GM21360 (cell line): ENCODE measurements at regions not wholly inside any gene's neighbourhood (a gene's known extent, or its start where the extent isn't known, plus 50 kb on each side); places are given as distances from the start of the nearest gene placed in this dataset.

Experiments used
- ATAC-seq: cut with Tn5 transposase; IDR thresholded peaks from one replicate; pipeline ENCODE4 v1.9.1; 2021; ENCODE audit warnings: mild to moderate bottlenecking, moderate library complexity; ENCODE audit not compliant: unreplicated experiment

DNA sequence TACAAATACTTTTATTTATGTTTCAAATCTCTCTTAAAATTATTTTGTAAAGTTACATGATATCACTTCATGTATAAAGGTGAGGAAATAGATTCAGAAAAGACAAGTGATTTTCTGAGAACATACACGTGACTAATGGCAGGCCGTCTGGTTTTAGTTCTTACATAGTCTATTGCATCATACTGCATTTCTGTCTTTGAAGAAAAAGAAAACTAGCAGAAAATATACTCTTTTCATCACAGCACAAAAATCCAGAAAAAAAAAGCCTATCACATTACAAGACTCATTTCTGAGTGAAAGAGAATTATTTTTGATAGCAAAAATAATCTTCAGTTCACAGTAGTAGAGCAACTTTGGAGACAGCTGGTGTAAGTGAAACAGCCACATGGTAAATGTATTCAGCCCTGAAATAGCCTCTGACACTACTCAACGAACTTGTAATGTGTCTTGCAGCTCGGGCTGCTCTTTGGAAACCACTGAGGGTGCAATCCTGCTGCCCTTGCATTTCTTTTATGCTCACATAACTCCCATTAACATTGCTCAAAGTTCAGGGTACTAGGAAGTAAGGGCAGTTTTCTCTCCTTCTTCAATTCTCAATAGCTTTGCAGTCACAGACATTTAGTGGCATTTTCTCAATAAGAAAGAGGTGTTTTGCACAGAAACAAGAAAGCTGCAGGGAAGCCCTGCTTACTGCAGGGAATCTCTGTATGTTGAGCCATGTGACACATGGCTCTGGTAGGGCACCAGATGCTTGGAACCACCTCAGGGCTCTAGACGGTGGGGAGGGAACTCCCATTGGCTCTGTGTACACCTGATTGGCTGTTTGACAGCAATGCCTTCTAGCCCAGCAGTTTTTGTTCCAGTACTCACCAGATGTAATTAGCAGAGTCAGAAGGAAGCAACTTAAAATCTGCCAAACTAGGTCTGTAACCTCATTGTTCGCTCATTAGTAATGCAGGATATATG lies 845.3 kb upstream of the PTPRD start:
- no peak for ATAC-seq

DNA sequence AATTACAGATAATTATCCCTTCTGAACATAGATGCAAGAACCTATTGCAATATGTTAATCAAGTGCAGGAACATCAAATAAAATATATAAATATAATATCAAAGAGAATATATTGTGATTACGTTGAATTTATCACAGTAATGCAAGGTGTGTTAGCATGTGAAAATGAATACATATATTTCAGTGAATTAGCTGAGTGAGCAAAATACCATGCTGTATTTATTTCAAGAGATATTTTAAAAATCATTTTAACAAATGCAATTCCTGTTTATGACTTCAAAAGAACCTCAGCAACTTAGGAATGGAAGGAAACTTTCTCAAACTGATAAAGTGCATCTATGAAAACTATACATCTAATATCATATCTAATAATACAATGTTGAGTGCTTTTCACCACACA lies 856.9 kb upstream of the PTPRD start:
- no peak for ATAC-seq

DNA sequence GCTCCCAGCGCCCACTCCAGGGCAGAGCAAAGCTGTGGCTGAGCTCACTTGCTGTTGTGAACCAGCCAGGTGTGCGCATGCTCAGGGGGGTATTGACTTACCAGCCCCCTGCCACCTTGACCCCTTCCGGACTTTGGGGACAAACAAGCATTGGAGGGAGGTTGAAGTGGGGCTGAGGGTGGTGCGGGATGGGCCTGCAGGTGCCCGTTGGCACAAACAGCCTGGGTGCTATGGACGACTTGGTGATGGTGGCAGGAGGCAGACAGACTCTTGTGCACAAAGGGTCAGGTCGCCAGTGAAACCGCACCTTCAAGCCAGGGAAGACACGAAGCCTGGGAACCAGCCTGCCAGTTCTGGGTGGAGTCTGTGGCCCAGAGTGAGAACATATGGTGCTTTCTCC lies 858.5 kb upstream of the PTPRD start:
- ATAC-seq, result no peak

DNA sequence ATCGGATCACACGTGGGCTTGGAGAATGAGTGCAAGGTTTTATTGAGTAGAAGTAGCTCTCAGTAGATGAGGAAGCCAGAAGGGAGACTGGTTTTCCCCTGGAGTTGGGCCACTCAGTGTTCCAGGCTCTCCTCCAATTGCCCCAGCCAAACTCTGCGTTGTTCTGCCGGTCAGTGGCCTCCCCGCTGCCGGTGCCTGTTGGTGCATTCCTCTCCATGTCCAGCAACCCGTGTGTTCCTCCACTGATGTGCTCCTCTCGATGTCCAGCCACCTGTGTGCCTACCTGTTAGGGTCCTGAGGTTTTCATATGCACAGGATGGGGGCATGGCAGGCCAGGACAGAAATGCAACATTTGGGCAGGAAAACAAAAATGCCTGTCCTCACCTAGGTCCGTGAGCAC lies 888.0 kb upstream of the PTPRD start:
- ATAC-seq, result no peak

DNA sequence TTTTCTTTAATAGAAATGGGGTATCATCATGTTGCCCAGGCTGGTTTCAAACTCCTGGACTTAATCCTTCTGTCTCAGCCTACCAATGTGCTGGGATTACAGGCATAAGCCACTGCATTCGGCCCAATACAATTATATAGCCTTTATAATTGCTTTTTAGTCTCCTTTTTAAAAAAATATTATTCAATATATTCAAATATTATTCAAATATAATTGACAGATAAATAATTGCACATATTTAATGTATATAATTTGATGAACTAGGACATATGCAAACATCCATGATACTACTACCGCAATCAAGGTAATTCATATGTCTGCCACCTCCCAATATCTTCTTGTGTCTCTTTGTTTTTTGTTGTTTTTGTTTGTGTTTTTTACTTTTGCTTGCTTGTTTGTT lies 894.2 kb upstream of the PTPRD start:
- ATAC-seq, result no peak

DNA sequence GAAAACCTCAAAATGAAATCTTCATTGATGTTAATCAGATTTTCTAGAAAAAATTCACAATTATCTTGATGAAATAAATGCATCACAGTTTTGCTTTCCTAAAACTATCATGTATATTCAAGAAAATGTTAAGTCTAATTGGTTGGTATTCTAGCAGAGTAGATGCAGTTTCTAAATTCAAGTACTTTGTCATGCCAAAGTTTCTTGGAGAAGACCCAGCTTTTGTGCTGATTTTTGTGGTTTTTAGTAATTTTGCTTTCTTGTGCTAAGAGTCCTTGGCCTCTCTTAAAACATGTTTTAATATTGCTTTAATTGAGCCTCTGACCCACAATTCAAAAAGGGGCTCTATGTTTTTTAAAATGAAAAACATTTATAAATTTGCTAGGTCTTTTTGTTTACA lies 924.8 kb upstream of the PTPRD start:
- ATAC-seq, result no peak

DNA sequence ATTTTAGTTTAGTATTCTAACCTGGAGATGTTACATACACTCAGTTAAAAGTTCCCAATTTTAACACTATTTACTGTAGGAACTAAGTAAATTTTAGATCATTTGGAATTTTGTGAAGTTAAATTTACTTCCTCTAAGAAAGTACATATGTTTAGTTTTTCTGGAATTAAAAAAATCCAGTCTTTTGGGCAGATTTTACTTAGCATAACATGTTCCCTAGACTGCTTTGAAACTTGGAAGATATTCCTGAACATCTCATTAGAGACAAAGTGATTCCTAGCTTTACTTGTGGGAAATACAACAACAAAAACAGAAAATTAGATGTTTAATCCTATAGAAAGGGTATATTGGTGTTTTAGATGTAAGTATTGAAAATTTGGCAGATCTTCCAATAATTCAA lies 930.0 kb upstream of the PTPRD start:
- no peak for ATAC-seq

DNA sequence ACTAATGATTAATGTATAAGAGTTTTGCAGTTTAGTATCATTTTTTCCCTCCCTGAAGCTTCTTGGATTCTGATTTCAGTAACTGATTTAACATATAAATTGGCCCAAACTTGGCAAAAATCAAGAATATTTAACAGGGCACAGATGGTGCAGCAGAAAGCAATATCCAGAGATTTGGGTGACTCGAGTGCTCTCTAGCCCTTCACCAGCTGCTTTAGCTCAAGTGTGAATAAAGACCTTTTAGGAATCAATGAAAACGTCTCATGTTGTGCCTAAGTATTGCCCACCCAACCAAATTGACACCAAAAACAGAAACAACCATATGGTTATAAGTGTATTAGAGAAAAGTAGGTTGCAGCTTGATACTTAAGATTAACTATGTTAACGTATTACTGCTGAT lies 933.4 kb upstream of the PTPRD start:
- ATAC-seq, result no peak

DNA sequence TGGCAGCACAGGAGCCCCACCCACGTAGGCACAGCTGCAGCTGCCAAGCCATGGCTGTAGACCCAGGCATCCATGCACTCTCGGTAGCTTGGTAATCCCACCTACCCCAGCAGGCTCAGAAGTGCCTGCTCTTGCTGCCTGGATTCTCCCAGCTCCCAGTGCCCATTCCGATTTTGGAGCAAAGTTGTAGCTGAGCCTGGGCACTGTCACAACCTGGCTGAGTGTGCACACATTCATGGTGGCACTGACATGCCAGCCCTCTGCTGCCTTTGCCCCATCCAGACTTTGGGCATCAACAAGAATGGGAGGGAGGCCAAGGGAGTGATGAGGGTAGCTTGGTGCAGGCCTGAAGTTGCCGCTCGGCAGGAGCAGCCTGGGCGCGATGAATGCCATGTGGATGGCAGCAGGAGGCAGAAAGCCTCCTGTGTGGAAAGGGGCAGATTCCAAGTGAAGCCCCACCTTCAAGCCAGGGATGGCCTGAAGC lies 936.6 kb upstream of the PTPRD start:
- ATAC-seq, result no peak

DNA sequence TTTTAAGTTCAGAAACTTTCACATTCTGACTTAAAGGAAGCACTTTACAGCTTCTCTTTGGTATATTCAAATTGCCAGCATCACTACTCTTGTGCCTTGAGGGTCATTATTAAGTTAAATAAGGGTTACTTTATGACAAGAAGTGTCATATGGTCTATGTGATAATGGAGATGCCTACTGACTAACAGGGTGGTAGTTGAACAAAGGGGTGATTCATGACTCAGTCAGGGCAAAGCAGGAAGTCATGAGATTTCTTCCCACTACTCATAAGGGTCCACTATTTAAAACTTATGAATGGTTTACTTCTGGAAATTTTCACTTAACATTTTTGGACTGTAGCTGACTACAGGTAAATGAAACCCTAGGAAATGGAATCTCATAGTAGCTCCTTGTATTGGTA lies 938.3 kb upstream of the PTPRD start:
- ATAC-seq, result no peak

DNA sequence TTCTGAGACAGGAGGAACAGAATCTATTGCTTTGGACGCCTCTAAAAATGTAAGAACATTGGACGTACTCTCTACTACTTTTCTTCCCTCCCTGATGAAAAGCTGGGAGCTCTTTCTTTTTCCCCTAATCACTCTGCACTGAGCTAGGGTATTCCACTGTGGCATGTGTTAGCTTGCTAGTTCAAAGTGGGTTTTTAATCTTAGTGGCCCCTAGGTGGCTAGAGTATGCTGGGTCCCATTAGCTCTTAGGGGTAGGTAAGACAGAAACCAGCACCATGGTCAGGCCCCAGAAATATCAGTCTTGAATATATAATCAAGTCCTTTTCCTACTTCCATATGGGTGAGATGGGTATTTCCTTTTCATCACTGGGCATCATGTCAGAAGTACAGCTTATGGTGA lies 945.2 kb upstream of the PTPRD start:
- ATAC-seq, result no peak

DNA sequence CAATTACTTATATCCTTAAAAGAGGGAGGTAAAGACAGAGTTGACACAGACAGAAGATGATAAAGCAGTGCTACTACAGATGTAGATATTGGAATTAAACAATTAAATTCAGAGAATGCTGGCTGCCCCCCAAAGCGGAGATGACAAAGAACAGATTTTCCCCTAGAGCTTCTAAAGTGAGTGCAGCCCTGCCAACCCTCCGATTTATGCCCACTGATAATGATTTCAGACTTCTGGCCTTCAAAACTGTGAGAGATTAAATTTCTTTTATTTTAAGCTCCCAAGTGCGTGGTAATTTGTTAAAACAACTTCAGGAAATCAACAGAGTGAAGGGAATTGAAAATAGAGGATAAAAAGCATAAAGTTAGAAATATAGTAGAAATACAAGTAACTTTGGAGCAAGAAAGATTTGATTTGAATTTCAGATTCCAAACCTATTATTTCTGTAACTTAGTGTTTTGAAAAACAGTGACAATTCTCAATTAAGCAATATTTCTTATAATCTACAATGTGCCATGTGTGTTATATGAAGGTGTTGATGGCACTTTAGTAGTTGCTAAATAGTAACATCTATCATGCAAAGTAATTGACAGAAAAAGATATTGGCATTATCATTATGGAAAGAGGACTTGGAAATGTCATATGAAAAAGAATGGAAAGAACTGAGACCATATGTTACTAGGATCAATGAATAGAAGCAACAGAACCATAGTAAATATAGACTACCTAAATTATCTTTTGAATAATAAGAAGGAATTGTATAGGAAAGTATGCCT lies 946.4 kb upstream of the PTPRD start:
- ATAC-seq, result no peak

DNA sequence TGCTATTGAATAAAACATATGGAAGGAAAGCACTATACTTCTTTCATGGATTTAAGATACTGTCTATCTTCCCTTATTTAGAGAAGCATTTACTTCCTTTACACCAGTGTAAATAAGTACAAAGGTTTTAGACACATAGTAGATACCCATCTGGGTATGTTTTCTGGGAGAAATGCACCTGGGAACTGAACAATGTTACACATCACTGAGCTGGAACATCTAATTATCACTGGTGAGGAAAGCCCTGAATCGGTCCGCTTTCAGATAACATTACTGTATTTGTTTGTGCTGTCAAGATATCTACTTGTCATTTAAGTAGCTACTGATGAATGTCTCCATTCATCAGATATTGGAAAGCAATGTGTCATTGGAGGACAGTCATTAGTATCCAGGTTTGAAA lies 964.7 kb upstream of the PTPRD start:
- no peak for ATAC-seq

DNA sequence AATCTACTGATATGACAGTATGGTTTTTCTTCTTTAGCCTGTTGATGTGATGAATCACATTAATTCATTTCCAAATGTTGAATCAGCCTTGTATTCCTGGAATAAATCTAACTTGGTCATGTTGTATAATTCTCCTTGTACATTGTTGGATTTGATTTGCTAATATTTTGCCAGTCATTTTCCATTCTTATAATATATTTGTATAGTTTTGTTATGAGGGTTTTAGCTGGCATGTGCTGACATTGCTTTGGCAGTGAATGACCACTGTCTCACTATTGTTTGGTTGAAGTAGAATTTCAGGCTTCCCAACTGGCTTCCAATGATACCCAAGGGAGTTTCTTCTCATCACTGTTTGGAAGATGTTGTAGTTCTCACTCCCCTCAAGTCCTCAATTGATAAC lies 983.0 kb upstream of the PTPRD start:
- no peak for ATAC-seq

DNA sequence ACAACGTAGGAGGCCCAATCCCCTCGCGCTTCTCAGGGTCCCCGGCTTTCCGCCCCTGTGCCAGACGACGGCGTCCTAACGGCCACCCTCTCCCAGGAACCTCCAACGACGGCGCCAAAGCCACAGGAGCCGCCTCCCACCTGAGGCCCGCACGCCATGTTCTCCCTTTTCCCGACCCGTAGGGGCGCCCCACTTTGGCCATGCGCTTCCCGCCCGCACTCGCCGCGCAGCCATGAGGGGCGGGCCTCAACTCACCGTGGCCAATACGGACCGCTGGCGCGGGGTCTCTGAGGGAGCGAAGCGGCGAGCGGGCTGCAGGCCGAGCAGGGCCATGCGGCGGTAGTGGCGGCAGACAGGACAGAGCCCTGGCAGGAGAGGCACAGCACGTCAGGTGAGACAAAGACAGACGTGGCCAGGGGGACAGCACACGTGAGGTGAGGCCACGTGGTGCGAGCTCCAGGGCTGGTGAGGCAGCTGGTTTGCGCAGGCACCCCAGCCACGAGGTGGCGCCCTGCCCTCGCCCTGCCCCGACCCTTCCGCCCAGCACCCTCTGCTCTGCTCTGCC lies 1005.5 kb upstream of the PTPRD start:
- no peak for ATAC-seq

DNA sequence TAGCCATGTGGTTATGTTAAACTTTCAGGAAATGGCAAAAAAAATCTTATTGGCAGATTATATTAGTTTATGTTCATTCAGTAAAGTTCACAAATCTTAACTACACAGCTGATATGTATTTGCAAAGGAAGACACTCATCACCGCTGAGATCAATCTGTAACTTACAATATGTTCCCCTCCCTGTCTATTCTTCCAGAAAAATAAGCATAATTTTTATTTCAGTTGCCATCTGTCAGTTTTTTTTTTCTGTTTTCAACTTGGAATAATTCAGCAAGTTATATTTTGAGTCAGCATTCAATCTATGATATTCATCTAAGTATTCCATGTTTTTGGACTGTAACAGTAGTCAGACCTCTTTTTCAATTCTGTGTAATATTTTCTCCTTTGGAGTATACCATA lies 1019.9 kb upstream of the PTPRD start:
- no peak for ATAC-seq

DNA sequence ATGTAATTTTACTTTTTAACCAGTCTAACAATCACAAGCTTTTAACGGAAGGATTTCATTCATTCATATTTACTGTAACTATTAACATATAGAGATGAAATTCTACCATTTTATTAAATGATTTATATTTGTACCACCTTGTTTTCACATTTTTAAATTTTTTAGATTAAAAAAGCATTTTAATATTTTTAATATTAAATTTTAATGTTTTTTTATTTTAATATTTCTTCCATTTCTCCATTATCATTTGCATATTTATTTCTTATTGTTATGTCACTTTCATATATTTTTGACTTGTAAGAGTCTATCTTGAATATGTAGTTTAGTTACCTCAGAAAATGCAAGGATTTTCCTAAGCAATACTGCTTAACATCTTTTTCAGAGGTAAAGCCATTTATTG lies 1034.0 kb upstream of the PTPRD start:
- ATAC-seq, result no peak

DNA sequence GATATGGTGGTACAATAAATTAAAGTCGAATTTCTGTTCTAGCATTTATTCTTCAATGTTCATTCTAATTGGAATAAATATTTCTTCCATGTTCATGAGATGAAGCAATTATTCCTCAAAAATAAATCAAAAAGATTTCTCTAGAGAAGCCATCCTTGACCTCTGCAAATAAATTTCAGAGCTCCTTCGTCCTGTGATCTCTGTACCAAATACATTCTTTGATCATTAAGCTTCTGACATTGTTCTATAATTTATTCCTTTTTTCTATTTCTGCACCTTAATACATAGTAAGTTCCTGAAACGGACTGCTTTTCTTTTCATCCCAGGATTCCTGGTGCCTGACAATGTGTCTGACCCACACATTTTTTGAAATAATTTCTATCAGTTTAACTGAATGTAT lies 1039.3 kb upstream of the TYRP1 start:
- no peak for ATAC-seq

DNA sequence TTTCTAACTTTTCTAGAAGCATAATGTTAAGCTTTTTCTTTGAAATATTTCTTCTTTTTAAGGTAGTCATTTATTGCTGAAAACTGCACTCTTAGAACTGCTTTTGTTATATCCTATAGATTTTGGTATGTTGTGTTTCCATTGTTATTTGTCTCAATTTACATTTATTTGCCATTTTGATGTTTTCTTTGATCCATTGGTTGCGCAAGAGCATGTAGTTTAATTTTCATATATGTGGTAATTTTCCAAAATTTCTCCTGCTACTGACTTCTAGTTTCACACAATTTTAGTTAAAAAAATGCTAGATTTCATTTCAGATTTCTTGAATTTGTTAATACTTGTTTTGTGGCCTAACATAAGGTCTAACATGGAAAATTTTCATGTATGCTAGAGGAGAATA lies 1029.3 kb upstream of the TYRP1 start:
- ATAC-seq, result no peak

DNA sequence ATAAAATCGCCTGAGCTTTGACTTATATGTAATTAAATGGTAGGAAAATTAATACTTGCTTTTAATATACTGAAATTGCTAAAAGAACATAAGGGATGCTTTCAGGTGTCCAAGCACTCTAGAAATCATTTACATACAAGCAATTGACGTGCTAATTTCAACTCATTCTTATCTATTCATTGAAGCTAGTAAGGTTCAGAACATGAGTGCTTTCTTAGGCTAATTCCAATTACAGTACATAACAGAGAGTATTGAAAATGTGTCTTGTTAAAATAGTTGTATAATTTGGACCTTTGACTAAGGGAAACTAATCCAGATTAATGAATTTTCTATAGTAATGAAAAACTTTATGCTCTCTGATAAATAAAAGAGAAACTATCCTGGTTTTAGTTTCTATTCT lies 1016.4 kb upstream of the TYRP1 start:
- ATAC-seq, result no peak

DNA sequence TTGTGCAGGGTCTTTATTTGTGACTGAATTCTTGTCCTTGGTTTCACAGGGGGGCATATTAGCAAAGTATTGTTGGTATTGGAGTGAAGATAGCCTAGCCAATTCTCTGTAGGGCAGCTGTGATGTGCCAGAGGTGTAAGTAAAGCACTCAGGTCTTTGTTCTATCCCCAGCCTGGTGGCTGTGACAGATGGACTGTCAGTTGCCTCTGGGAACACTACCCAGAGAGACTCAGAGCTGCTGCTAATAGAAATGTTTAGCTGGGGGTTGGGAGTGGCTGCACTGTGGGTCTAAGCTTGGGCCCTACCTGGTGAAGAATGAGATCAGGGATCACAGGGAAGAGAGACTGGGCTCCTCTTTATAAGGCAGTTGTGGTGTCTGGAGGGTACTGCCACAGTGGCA lies 1006.5 kb upstream of the TYRP1 start:
- no peak for ATAC-seq

DNA sequence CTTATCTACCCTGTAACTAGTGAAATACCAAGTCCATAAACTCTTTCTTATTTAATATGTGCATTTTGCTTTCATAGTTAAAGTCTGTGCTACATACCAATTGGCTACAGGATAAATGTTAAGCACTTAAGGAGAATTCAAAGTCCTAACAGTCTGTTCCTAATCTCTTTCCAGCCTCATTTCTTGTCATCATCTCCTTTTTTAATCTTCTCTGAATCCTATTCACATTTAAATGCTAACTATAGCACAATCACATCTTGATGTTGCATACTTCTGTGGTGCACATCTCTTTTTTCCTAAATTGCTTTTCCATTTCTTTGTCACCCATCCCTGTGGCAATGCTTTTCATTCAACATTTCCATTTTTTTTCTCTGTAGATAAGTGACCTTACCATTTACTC lies 996.1 kb upstream of the TYRP1 start:
- ATAC-seq, result no peak
